ENCODE measurements at regions not wholly inside any gene's neighbourhood (a gene's known extent, or its start where the extent isn't known, plus 50 kb on each side); places are given as distances from the start of the nearest gene placed in this dataset.

DNA sequence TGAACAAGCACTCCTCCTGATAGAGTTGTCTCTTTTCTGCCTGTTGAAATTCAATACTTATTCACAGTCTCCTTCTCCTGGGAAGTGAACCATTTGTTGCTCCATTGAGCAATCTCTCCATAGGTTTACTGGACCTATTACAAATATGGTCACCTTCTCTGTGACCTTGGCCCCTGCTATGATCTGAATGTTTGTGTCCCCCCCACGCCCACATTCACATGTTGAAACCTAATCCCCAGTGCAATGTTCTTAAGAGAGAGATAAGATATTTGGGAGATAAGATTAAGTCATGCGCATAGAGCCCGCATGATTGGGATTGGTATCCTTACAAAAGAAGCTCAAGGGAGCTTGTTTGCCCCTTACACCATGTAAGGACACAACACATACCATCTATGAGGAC lies 54.1 kb upstream of the GABRE start:
- Histone ChIP-seq H3K9me2 (ENCODE audit: insufficient read depth, low read length) (no peaks in the 10 kb centered on the region), H4K20me1 (ENCODE audit: insufficient read depth, low read length) (no peaks in the 10 kb centered on the region), H3K27ac (ENCODE audit: low read depth, low read length, poor library complexity, severe bottlenecking) (no peak overlapping the region), H3K4me2 (ENCODE audit: low read length) (no peak overlapping the region), H2AFZ (ENCODE audit: low read length) (no peak overlapping the region), H3K79me2 (ENCODE audit: insufficient read depth, low read depth, low read length) (no peaks in the 10 kb centered on the region), H3K9me3 (ENCODE audit: low read length) (no peaks in the 10 kb centered on the region), H3K36me3 (ENCODE audit: insufficient read depth, low read length) (no peaks in the 10 kb centered on the region), H3K4me3 (ENCODE audit: low read depth, low read length, poor library complexity, severe bottlenecking) (no peak overlapping the region), H3K4me1 (ENCODE audit: insufficient read depth, low read length, poor library complexity, severe bottlenecking) (no peaks in the 10 kb centered on the region)
- intact Hi-C loops (cut with micrococcal nuclease; ENCODE audit: unreplicated experiment): no loop called here
- CTCF ChIA-PET (ENCODE audit: unreplicated experiment): no interaction called here
- TF ChIP-seq EZH2phosphoT487 (IDR thresholded peaks at IDR 0.05; ENCODE audit: borderline replicate concordance, low read depth, low read length): no peak
- TF ChIP-seq, protein P1, sequence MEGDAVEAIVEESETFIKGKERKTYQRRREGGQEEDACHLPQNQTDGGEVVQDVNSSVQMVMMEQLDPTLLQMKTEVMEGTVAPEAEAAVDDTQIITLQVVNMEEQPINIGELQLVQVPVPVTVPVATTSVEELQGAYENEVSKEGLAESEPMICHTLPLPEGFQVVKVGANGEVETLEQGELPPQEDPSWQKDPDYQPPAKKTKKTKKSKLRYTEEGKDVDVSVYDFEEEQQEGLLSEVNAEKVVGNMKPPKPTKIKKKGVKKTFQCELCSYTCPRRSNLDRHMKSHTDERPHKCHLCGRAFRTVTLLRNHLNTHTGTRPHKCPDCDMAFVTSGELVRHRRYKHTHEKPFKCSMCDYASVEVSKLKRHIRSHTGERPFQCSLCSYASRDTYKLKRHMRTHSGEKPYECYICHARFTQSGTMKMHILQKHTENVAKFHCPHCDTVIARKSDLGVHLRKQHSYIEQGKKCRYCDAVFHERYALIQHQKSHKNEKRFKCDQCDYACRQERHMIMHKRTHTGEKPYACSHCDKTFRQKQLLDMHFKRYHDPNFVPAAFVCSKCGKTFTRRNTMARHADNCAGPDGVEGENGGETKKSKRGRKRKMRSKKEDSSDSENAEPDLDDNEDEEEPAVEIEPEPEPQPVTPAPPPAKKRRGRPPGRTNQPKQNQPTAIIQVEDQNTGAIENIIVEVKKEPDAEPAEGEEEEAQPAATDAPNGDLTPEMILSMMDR (conservative IDR thresholded peaks at IDR 0.05; ENCODE audit: low read length): no peak
- BruUV-seq (replicated peaks): no TSS peak
- POLR2A ChIA-PET: no interaction called here
- DNase-seq (ENCODE audit: low spot score): no peak

DNA sequence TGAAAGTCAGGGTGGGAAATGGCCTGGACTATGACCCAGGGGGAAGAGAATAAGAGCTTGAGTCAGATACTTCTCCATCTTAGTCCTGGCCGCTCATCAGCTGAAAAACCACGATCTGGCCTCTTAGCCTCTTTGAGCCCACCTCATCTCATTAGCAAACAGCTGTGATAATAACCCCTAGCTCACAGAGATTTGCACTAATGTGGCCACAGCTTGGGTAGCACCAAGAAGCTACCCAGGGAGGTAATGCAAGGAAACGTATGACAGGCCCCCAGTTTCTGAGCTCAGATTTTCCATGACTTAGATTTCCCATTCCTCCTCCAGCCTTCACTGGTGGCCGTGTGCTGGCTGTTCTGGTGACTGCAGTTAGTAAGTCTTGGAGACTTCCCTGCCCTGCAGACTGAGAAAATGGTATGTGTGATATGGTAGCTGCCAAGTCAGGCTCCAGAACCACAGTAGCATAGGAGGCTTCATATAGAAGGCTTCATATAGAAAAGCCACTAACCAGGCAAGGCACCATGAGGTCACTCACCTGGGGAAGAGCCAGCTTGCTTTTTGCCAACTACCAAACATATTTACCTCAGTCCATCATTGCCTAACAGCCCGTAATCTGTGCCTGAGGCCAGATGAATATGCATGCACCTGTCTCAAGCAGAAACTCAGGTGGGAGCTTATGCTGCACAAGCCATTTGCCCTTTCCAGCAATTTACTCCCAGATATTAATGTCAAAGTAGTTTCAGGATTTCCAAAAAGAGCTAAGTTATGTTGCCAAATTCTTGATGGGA lies 51.4 kb upstream of the GABRE start:
- Histone ChIP-seq H2AFZ (ENCODE audit: low read length) (no peak overlapping the region), H4K20me1 (ENCODE audit: insufficient read depth, low read length) (no peaks in the 10 kb centered on the region), H3K36me3 (ENCODE audit: insufficient read depth, low read length) (no peaks in the 10 kb centered on the region), H3K9me3 (ENCODE audit: low read length) (no peaks in the 10 kb centered on the region), H3K9me2 (ENCODE audit: insufficient read depth, low read length) (no peaks in the 10 kb centered on the region), H3K4me3 (ENCODE audit: low read depth, low read length, poor library complexity, severe bottlenecking) (no peak overlapping the region), H3K27ac (ENCODE audit: low read depth, low read length, poor library complexity, severe bottlenecking) (no peak overlapping the region), H3K4me1 (ENCODE audit: insufficient read depth, low read length, poor library complexity, severe bottlenecking) (no peaks in the 10 kb centered on the region), H3K4me2 (ENCODE audit: low read length) (no peak overlapping the region), H3K79me2 (ENCODE audit: insufficient read depth, low read depth, low read length) (no peaks in the 10 kb centered on the region)
- POLR2A ChIA-PET: no interaction called here
- no TSS peak for BruUV-seq (replicated peaks)
- no peak for DNase-seq (ENCODE audit: low spot score)
- intact Hi-C loops (cut with micrococcal nuclease; ENCODE audit: unreplicated experiment): no loop called here
- CTCF ChIA-PET (ENCODE audit: unreplicated experiment): no interaction called here
- TF ChIP-seq, protein P1 (conservative IDR thresholded peaks at IDR 0.05; ENCODE audit: low read length): no peak
- no peak for TF ChIP-seq EZH2phosphoT487 (IDR thresholded peaks at IDR 0.05; ENCODE audit: borderline replicate concordance, low read depth, low read length)

DNA sequence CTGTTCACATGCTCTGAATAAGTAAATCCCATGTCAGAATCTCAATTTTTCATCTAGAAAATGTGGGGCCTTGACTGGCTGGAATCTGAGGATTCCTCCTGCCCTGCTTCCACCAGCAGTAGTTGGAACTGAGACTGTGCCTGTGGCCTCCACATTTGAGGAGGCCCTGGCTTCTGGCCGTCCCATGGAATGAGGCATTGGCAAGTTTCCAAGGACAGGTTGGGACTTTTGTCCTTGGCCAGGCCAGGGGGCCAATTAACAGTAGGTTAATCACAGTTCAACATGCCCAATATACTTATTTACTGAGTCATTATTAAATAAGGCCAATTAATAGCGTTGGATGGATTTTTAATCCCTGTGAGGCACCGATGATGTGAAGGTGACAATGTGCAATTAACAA lies 50.2 kb upstream of the GABRE start:
- Histone ChIP-seq H2AFZ (ENCODE audit: low read length) (no peak overlapping the region), H3K4me2 (ENCODE audit: low read length) (no peak overlapping the region), H3K9me2 (ENCODE audit: insufficient read depth, low read length) (no peaks in the 10 kb centered on the region), H3K9me3 (ENCODE audit: low read length) (no peaks in the 10 kb centered on the region), H3K4me3 (ENCODE audit: low read depth, low read length, poor library complexity, severe bottlenecking) (no peak overlapping the region), H3K79me2 (ENCODE audit: insufficient read depth, low read depth, low read length) (no peaks in the 10 kb centered on the region), H4K20me1 (ENCODE audit: insufficient read depth, low read length) (no peaks in the 10 kb centered on the region), H3K4me1 (ENCODE audit: insufficient read depth, low read length, poor library complexity, severe bottlenecking) (no peaks in the 10 kb centered on the region), H3K36me3 (ENCODE audit: insufficient read depth, low read length) (no peaks in the 10 kb centered on the region), H3K27ac (ENCODE audit: low read depth, low read length, poor library complexity, severe bottlenecking) (no peak overlapping the region)
- no peak for DNase-seq (ENCODE audit: low spot score)
- intact Hi-C loops (cut with micrococcal nuclease; ENCODE audit: unreplicated experiment): no loop called here
- TF ChIP-seq EZH2phosphoT487 (IDR thresholded peaks at IDR 0.05; ENCODE audit: borderline replicate concordance, low read depth, low read length): no peak
- TF ChIP-seq, protein P1 (conservative IDR thresholded peaks at IDR 0.05; ENCODE audit: low read length): no peak
- BruUV-seq (replicated peaks): no TSS peak
- POLR2A ChIA-PET: no interaction called here
- CTCF ChIA-PET (ENCODE audit: unreplicated experiment): no interaction called here

All from OCI-LY7 (cell line).